ENCODE measurements at regions not wholly inside any gene's neighbourhood (a gene's known extent, or its start where the extent isn't known, plus 50 kb on each side); places are given as distances from the start of the nearest gene placed in this dataset.

DNA sequence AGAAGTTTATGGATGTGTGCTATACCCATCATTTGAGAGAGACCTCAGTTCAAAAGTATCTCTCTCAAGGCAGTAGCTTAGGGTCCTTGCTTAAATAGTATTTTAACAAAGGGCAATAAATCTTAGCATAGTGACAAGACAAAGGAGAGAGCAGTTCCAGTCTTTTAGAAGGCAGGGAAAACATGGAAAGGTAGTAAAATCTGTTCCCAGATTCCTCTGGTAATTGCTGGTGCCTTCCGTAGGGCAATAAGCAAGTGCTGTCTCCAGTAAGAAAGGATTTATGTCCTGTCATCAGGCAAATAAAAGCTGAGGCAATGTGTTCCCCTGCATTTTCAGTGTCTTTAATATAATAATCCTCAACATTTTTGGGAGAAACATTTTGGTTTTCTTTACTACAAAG lies 149.0 kb upstream of the MPHOSPH6 start:
- TF ChIP-seq BHLHE40 (IDR thresholded peaks at IDR 0.05; ENCODE audit: borderline replicate concordance) = no peak
- no peak for TF ChIP-seq SUZ12 (IDR thresholded peaks at IDR 0.05)
- no peak for TF ChIP-seq ZNF384 (IDR thresholded peaks at IDR 0.05)
- no peak for TF ChIP-seq FOXA1 (IDR thresholded peaks at IDR 0.05)
- TF ChIP-seq SP1 (IDR thresholded peaks at IDR 0.05) = no peak

Measured in HEK293T (cell line).